ENCODE measurements at regions not wholly inside any gene's neighbourhood (a gene's known extent, or its start where the extent isn't known, plus 50 kb on each side); places are given as distances from the start of the nearest gene placed in this dataset.

GRCh38 chr4:27187786-27188185 is 327.1 kb downstream of the STIM2 start:
- POLR2A ChIA-PET = no interaction called here
- CTCF ChIA-PET = no interaction called here
- Histone ChIP-seq H3K4me2 (no peak overlapping the region), H3K27ac (no peak overlapping the region), H3K4me3 (no peak overlapping the region), H3K9me3 (no peaks in the 10 kb centered on the region), H3K4me1 (no peaks in the 10 kb centered on the region)
- TF ChIP-seq RARB (CRISPR knock-in tag; IDR thresholded peaks at IDR 0.05) (no peak), MYC (IDR thresholded peaks at IDR 0.05; ENCODE audit: borderline replicate concordance, low read length) (no peak)
- WGBS (ENCODE audit: missing lambda C conversion rate) = 15% methylated on average over 2 of the region's 2 CpGs
- ATAC-seq (no peak), DNase-seq (ENCODE audit: low read depth in 1 of 2, low spot score in 1 of 2) (no peak), FAIRE-seq (no peak)

- ATAC-seq (no peak), DNase-seq (ENCODE audit: low read depth in 1 of 2, low spot score in 1 of 2) (no peak), FAIRE-seq (no peak)
- Histone ChIP-seq H3K4me2 (no peak overlapping the region), H3K27ac (no peak overlapping the region), H3K4me3 (no peak overlapping the region), H3K4me1 (no peaks in the 10 kb centered on the region), H3K9me3 (no peaks in the 10 kb centered on the region)
- TF ChIP-seq, protein P1, sequence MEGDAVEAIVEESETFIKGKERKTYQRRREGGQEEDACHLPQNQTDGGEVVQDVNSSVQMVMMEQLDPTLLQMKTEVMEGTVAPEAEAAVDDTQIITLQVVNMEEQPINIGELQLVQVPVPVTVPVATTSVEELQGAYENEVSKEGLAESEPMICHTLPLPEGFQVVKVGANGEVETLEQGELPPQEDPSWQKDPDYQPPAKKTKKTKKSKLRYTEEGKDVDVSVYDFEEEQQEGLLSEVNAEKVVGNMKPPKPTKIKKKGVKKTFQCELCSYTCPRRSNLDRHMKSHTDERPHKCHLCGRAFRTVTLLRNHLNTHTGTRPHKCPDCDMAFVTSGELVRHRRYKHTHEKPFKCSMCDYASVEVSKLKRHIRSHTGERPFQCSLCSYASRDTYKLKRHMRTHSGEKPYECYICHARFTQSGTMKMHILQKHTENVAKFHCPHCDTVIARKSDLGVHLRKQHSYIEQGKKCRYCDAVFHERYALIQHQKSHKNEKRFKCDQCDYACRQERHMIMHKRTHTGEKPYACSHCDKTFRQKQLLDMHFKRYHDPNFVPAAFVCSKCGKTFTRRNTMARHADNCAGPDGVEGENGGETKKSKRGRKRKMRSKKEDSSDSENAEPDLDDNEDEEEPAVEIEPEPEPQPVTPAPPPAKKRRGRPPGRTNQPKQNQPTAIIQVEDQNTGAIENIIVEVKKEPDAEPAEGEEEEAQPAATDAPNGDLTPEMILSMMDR (IDR thresholded peaks at IDR 0.05) = no peak
- TF ChIP-seq PHF8 (IDR thresholded peaks at IDR 0.05; ENCODE audit: borderline replicate concordance, low read depth) = no peak
- TF ChIP-seq ZC3H11A (IDR thresholded peaks at IDR 0.05) = no peak
- no peak for TF ChIP-seq CHD4 (IDR thresholded peaks at IDR 0.05; ENCODE audit: borderline replicate concordance)
- TF ChIP-seq NR3C1 (IDR thresholded peaks at IDR 0.05) = no peak
- no peak for TF ChIP-seq FOXS1 (CRISPR knock-in tag; IDR thresholded peaks at IDR 0.05)
- TF ChIP-seq, protein P2, sequence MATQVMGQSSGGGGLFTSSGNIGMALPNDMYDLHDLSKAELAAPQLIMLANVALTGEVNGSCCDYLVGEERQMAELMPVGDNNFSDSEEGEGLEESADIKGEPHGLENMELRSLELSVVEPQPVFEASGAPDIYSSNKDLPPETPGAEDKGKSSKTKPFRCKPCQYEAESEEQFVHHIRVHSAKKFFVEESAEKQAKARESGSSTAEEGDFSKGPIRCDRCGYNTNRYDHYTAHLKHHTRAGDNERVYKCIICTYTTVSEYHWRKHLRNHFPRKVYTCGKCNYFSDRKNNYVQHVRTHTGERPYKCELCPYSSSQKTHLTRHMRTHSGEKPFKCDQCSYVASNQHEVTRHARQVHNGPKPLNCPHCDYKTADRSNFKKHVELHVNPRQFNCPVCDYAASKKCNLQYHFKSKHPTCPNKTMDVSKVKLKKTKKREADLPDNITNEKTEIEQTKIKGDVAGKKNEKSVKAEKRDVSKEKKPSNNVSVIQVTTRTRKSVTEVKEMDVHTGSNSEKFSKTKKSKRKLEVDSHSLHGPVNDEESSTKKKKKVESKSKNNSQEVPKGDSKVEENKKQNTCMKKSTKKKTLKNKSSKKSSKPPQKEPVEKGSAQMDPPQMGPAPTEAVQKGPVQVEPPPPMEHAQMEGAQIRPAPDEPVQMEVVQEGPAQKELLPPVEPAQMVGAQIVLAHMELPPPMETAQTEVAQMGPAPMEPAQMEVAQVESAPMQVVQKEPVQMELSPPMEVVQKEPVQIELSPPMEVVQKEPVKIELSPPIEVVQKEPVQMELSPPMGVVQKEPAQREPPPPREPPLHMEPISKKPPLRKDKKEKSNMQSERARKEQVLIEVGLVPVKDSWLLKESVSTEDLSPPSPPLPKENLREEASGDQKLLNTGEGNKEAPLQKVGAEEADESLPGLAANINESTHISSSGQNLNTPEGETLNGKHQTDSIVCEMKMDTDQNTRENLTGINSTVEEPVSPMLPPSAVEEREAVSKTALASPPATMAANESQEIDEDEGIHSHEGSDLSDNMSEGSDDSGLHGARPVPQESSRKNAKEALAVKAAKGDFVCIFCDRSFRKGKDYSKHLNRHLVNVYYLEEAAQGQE (IDR thresholded peaks at IDR 0.05) = no peak
- TF ChIP-seq ZNF302 (CRISPR knock-in tag; IDR thresholded peaks at IDR 0.05) = no peak
- no peak for TF ChIP-seq ESRRA (IDR thresholded peaks at IDR 0.05; ENCODE audit: borderline replicate concordance, low read length)
- no peak for TF ChIP-seq HES2 (IDR thresholded peaks at IDR 0.05)
- TF ChIP-seq MYC (IDR thresholded peaks at IDR 0.05; ENCODE audit: borderline replicate concordance, low read length) = no peak
- TF ChIP-seq HDAC2 (IDR thresholded peaks at IDR 0.05) = no peak
- no peak for TF ChIP-seq TFCP2L1 (CRISPR knock-in tag; IDR thresholded peaks at IDR 0.05)
- TF ChIP-seq POLR2AphosphoS2 (conservative IDR thresholded peaks at IDR 0.05; ENCODE audit: low read length) = no peak
- CTCF ChIA-PET = no interaction called here
- 2% methylated on average over 6 of the region's 6 CpGs for WGBS (ENCODE audit: missing lambda C conversion rate)
- POLR2A ChIA-PET = no interaction called here
Observed at GRCh38 chr4:27189683-27190082, 329.0 kb downstream of the STIM2 start.

- no peak overlapping the region for H3K4me2 ChIP-seq
- no peak for DNase-seq (ENCODE audit: low read depth in 1 of 2, low spot score in 1 of 2)
- no peak overlapping the region for H3K27ac ChIP-seq
- no peaks in the 10 kb centered on the region for H3K9me3 ChIP-seq
- TF ChIP-seq SREBF2 (IDR thresholded peaks at IDR 0.05) = no peak
- TF ChIP-seq BHLHE40 (IDR thresholded peaks at IDR 0.05; ENCODE audit: low read depth, low read length) = no peak
- no peak for TF ChIP-seq ZSCAN20 (CRISPR knock-in tag; IDR thresholded peaks at IDR 0.05)
- TF ChIP-seq RCOR1 (IDR thresholded peaks at IDR 0.05; ENCODE audit: low read depth, low read length) = no peak
- TF ChIP-seq NPAS2 (CRISPR knock-in tag; IDR thresholded peaks at IDR 0.05; ENCODE audit: borderline replicate concordance) = no peak
- TF ChIP-seq, protein P3, sequence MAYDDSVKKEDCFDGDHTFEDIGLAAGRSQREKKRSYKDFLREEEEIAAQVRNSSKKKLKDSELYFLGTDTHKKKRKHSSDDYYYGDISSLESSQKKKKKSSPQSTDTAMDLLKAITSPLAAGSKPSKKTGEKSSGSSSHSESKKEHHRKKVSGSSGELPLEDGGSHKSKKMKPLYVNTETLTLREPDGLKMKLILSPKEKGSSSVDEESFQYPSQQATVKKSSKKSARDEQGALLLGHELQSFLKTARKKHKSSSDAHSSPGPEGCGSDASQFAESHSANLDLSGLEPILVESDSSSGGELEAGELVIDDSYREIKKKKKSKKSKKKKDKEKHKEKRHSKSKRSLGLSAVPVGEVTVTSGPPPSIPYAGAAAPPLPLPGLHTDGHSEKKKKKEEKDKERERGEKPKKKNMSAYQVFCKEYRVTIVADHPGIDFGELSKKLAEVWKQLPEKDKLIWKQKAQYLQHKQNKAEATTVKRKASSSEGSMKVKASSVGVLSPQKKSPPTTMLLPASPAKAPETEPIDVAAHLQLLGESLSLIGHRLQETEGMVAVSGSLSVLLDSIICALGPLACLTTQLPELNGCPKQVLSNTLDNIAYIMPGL (CRISPR knock-in tag; IDR thresholded peaks at IDR 0.05; ENCODE audit: borderline replicate concordance) = no peak
- no peak for TF ChIP-seq RAD21 (conservative IDR thresholded peaks at IDR 0.05 in 1 of 2, IDR thresholded peaks at IDR 0.05 in 1 of 2)
- TF ChIP-seq HOXA7 (CRISPR knock-in tag; IDR thresholded peaks at IDR 0.05) = no peak
- no peak for TF ChIP-seq CBX8 (IDR thresholded peaks at IDR 0.05)
- FAIRE-seq = no peak
- no peak for ATAC-seq
- no peaks in the 10 kb centered on the region for H3K4me1 ChIP-seq
- POLR2A ChIA-PET = no interaction called here
- CTCF ChIA-PET = no interaction called here
- H3K4me3 ChIP-seq = no peak overlapping the region
- 0% methylated on average over 1 of the region's 1 CpG for WGBS (ENCODE audit: missing lambda C conversion rate)
Observed at GRCh38 chr4:27191592-27191991, 331.0 kb downstream of the STIM2 start.
